Activated CD4-positive, alpha-beta memory T cell treated with anti-CD3 and anti-CD28 coated beads for 36 hours (primary cell): ENCODE measurements at regions not wholly inside any gene's neighbourhood (a gene's known extent, or its start where the extent isn't known, plus 50 kb on each side); places are given as distances from the start of the nearest gene placed in this dataset.

ENCODE experiments used
- CTCF ChIA-PET: fragments of 350-600 bp; sonication (Branson Sonifier 250); formaldehyde crosslinking; loops from one replicate; lab custom pipeline; 2021; ENCODE audit warnings: antibody characterized with exemption, inconsistent platforms; lab: Charles Lee
- POLR2A ChIA-PET: fragments of 350-600 bp; sonication (Branson Sonifier 250); formaldehyde crosslinking; loops from one replicate; lab custom pipeline; 2021; ENCODE audit warnings: antibody characterized with exemption; lab: Charles Lee
- DNase-seq: peaks from one replicate; pipeline ENCODE4 v3.0.0-alpha.2; 2020
- H3K27ac Mint-ChIP-seq: one replicate; pipeline ENCODE4 v1.8.0; 2021; ENCODE audit warnings: mixed read lengths
- H3K27me3 Mint-ChIP-seq: one replicate; pipeline ENCODE4 v1.8.0; 2021; ENCODE audit warnings: mixed read lengths
- H3K36me3 Mint-ChIP-seq: one replicate; pipeline ENCODE4 v1.8.0; 2021; ENCODE audit warnings: mixed read lengths
- H3K4me1 Mint-ChIP-seq: one replicate; pipeline ENCODE4 v1.8.0; 2021; ENCODE audit warnings: low read depth, mixed read lengths
- H3K4me3 Mint-ChIP-seq: one replicate; pipeline ENCODE4 v1.8.0; 2021; ENCODE audit warnings: mild to moderate bottlenecking, mixed read lengths
- H3K9me3 Mint-ChIP-seq: one replicate; pipeline ENCODE4 v1.8.0; 2021; ENCODE audit warnings: mixed read lengths
- intact Hi-C: fragments of 100-400 bp; cut with micrococcal nuclease; formaldehyde crosslinking; loops from one replicate; pipeline ENCODE4 v1.15.1; 2023

DNA sequence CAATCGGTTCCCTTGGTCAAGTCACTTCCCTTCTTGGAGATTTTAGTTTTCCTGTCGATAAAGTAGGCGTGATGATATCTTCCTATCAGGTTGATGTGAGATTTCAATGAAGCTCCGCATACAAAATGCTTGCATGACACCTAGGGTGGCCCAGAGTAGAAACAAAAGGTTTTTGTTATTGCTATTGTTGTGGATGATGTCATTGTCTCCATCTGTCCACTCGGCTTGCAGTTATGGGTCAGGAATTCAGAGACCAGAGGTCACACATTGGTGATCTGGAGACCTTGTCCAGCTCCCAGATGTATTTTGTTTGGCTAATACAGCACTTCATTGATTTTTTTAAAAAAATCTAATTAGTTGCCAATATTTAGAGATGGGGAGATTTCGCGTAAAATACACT lies 382.1 kb downstream of the MN1 start:
- peaks cover 15% of the 10 kb centered on the region for H3K27me3 Mint-ChIP-seq
- CTCF ChIA-PET = no interaction called here
- no peaks in the 10 kb centered on the region for H3K9me3 Mint-ChIP-seq
- H3K36me3 Mint-ChIP-seq = no peaks in the 10 kb centered on the region
- no peak overlapping the region for H3K27ac Mint-ChIP-seq
- DNase-seq = no peak
- intact Hi-C loops = no loop called here
- no peaks in the 10 kb centered on the region for H3K4me1 Mint-ChIP-seq
- POLR2A ChIA-PET = no interaction called here
- no peak overlapping the region for H3K4me3 Mint-ChIP-seq

DNA sequence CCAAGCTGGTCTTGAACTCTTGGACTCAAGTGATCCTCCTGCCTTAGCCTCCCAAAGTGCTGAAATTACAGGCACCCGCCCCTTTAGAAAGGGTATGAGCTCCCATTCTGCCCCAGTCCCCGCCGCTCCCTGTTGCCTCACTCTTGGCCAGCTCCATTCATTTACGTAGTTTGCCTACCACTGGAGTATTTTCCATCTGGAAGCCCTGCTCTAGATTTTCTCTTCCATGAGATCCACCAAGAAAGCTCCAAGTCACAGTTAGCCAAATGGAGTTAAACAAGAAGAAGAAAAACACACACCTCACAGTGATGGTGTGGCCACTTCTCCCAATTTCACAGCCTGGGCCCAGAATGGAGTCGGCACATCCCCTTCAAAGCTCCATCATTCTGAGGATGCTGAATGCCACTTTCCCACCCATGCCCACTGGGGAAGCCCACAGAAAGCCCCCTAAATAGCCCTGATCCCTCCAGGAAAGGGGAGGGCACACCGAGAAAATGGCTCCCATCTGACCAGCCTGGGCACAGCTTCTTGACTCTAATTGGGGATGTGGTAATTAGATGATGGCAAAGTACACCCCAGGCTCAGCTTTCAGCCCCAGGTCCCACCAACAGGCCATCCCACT lies 381.2 kb downstream of the MN1 start:
- H3K27me3 Mint-ChIP-seq = peaks cover 15% of the 10 kb centered on the region
- intact Hi-C loops = no loop called here
- no peaks in the 10 kb centered on the region for H3K9me3 Mint-ChIP-seq
- H3K27ac Mint-ChIP-seq = no peak overlapping the region
- ChIA-PET CTCF (no interaction called here), POLR2A (no interaction called here)
- no peaks in the 10 kb centered on the region for H3K36me3 Mint-ChIP-seq
- DNase-seq = no peak
- H3K4me3 Mint-ChIP-seq = no peak overlapping the region
- H3K4me1 Mint-ChIP-seq = no peaks in the 10 kb centered on the region

DNA sequence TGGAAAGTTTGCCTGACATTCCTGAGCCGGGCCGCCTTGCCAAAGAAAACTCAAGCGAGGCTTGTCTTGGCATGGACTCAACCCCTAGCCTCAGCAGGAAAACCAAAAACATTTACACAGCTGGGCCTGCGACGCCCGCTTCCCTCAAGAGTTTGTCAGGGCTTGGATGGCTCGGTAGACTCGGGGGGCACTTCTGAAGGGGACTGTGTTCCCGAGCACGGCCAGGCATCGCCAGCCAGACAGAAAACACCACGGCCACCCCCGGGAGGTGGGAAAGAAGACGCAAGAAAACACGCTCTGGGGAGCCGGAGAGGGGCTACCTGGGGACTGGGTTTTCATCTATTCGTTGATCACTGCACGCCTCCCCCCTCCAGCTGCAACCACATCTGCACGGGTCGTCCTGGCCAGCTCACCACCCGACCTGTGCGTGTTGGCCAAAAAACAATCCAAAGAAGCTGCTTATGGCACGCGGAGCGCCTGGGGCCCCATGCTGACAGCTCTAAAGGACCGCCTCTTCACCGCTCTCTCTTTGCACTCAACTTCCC lies 380.7 kb downstream of the MN1 start:
- no peaks in the 10 kb centered on the region for H3K9me3 Mint-ChIP-seq
- H3K4me3 Mint-ChIP-seq = no peak overlapping the region
- no peak overlapping the region for H3K27ac Mint-ChIP-seq
- H3K4me1 Mint-ChIP-seq = no peaks in the 10 kb centered on the region
- no peaks in the 10 kb centered on the region for H3K36me3 Mint-ChIP-seq
- ChIA-PET POLR2A (no interaction called here), CTCF (no interaction called here)
- no peak for DNase-seq
- peaks cover 15% of the 10 kb centered on the region for H3K27me3 Mint-ChIP-seq
- intact Hi-C loops = no loop called here

DNA sequence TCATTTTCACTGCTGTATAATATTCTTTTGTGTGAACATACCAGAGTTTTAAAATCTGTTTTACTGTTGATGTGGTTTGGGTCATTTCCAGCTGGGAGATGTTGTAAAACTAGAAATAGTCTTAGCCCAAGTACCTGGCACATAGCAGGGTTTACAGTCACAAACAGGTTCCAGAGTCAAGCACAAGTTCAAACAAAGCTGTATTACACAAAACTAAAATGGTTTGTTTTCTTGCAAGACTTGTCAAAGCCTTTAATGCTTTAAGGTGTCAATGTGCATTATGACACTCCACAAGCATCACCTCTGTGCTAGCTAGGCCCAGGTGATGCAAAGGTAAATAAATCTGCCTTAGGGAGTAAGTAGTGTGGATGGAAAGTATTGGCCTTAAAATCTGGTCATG lies 379.1 kb downstream of the MN1 start:
- Mint-ChIP-seq H3K36me3 (no peaks in the 10 kb centered on the region), H3K4me1 (no peaks in the 10 kb centered on the region), H3K27me3 (peaks cover 11% of the 10 kb centered on the region), H3K9me3 (no peaks in the 10 kb centered on the region), H3K4me3 (no peak overlapping the region), H3K27ac (no peak overlapping the region)
- CTCF ChIA-PET = no interaction called here
- DNase-seq = no peak
- POLR2A ChIA-PET = no interaction called here
- intact Hi-C loops = no loop called here

DNA sequence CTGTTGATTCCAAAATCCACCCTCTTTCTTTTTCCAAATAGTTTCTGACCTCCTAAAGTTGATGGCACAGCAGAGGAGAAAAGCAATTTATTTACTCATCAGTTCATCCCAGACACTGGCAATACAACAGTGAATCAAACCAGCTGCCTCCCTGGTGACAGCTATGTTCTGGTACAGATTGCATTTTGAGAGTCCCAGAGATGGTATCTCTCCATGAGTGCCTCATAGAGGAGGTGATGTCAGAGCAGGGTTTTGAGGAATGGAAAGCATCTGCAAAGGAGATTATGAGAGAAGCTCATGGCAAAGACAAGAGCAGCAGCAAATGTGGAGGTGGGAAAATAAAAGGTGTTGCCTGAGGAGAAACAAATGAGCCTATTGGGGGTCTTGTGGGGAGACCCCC lies 377.2 kb downstream of the MN1 start:
- ChIA-PET POLR2A (no interaction called here), CTCF (no interaction called here)
- H3K36me3 Mint-ChIP-seq = no peaks in the 10 kb centered on the region
- no peak overlapping the region for H3K4me3 Mint-ChIP-seq
- peaks cover 8% of the 10 kb centered on the region for H3K27me3 Mint-ChIP-seq
- no peaks in the 10 kb centered on the region for H3K4me1 Mint-ChIP-seq
- H3K9me3 Mint-ChIP-seq = peaks cover 3% of the 10 kb centered on the region
- H3K27ac Mint-ChIP-seq = no peak overlapping the region
- intact Hi-C loops = no loop called here
- no peak for DNase-seq

DNA sequence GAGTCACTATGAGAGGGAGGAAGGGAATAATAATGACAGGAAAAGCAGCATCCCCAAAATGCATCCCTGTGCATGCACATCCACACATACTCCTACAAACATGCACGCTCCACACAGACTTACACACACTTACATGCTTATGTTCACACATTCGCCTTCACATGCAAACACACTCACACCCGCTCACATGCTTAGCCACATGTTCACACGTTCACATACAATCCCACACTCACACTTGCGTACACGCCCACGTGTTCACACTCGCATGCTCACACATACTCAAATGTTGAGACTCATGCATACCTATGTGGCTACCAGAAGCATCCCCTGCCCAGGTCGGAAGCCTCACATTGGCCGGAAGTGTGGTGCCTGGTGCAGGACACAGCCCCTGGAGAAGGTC lies 372.1 kb downstream of the MN1 start:
- DNase-seq = no peak
- no peak overlapping the region for H3K4me3 Mint-ChIP-seq
- CTCF ChIA-PET = no interaction called here
- no peaks in the 10 kb centered on the region for H3K4me1 Mint-ChIP-seq
- no peak overlapping the region for H3K27ac Mint-ChIP-seq
- H3K9me3 Mint-ChIP-seq = peaks cover 19% of the 10 kb centered on the region
- H3K27me3 Mint-ChIP-seq = no peaks in the 10 kb centered on the region
- no peaks in the 10 kb centered on the region for H3K36me3 Mint-ChIP-seq
- POLR2A ChIA-PET = no interaction called here
- intact Hi-C loops = no loop called here

DNA sequence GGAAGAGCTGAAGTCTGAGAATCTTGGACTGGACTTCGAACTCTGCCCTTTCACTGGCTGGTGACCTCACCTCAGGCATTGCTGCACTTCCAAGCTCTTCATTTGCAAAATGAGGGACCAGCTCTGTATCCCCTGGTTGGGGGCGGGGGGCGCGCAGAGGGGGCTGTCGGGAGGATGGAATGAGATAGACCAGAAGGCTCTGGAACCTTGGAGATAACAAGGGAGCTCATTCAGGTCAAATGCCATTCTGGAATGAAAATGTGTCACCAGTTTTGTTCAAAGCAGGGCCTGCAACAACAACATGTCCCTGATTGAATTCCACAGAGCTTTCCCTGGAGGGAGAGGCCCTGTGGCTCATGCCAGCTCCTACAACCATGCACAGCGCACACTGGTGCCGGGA lies 370.5 kb downstream of the MN1 start:
- H3K9me3 Mint-ChIP-seq = peaks cover 19% of the 10 kb centered on the region
- intact Hi-C loops = no loop called here
- ChIA-PET CTCF (no interaction called here), POLR2A (no interaction called here)
- H3K27ac Mint-ChIP-seq = no peak overlapping the region
- no peaks in the 10 kb centered on the region for H3K27me3 Mint-ChIP-seq
- DNase-seq = no peak
- H3K4me3 Mint-ChIP-seq = no peak overlapping the region
- no peaks in the 10 kb centered on the region for H3K36me3 Mint-ChIP-seq
- no peaks in the 10 kb centered on the region for H3K4me1 Mint-ChIP-seq

DNA sequence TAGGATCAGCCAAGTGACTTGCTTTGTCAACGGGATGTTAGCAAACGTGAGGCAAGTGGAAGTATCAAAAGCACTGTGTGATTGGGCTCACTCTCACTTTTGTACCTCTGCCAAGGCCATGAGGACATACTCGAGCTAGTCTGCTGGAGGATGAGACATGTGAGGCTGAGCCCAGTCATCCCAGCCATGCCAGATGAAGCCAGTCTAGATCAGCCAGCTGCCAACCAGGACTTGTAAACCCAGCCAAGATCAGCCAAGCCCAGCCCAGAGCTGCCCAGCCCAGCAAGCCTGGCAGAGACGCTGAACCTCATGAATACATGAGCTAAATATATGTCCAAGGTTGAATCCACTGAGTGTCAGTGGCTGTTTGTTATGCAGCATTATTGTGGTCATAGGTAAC lies 369.7 kb downstream of the MN1 start:
- CTCF ChIA-PET = no interaction called here
- Mint-ChIP-seq H3K9me3 (peaks cover 19% of the 10 kb centered on the region), H3K4me3 (no peak overlapping the region)

DNA sequence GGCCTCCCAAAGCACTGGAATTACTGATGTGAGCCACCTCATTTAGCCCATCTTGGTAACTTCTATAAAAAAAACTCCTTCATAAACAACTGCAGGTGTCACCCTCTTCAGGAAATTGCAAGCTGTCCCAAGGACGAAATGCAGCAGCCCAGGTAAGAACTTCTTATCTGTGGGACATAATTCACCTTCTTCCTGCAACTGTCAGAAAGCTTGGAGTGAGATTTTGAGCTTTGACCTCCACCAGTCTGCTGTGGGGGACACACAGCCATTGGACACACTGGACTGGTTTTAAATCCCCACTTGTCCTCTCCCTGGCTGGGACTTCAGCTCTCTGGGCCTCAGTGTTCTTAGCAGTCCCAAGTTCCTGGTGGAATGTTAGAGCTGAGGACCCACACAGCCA lies 368.5 kb downstream of the MN1 start:
- ChIA-PET POLR2A (no interaction called here), CTCF (no interaction called here)
- peaks cover 18% of the 10 kb centered on the region for H3K9me3 Mint-ChIP-seq
- no peak overlapping the region for H3K27ac Mint-ChIP-seq
- no peak for DNase-seq
- intact Hi-C loops = no loop called here
- no peaks in the 10 kb centered on the region for H3K27me3 Mint-ChIP-seq
- no peak overlapping the region for H3K4me3 Mint-ChIP-seq
- H3K36me3 Mint-ChIP-seq = no peaks in the 10 kb centered on the region
- no peaks in the 10 kb centered on the region for H3K4me1 Mint-ChIP-seq

More for the DNA sequence above, 369.7 kb downstream of the MN1 start:
- POLR2A ChIA-PET = no interaction called here
- H3K4me1 Mint-ChIP-seq = no peaks in the 10 kb centered on the region
- no peaks in the 10 kb centered on the region for H3K27me3 Mint-ChIP-seq
- no peaks in the 10 kb centered on the region for H3K36me3 Mint-ChIP-seq
- no peak overlapping the region for H3K27ac Mint-ChIP-seq
- intact Hi-C loops = no loop called here
- no peak for DNase-seq

DNA sequence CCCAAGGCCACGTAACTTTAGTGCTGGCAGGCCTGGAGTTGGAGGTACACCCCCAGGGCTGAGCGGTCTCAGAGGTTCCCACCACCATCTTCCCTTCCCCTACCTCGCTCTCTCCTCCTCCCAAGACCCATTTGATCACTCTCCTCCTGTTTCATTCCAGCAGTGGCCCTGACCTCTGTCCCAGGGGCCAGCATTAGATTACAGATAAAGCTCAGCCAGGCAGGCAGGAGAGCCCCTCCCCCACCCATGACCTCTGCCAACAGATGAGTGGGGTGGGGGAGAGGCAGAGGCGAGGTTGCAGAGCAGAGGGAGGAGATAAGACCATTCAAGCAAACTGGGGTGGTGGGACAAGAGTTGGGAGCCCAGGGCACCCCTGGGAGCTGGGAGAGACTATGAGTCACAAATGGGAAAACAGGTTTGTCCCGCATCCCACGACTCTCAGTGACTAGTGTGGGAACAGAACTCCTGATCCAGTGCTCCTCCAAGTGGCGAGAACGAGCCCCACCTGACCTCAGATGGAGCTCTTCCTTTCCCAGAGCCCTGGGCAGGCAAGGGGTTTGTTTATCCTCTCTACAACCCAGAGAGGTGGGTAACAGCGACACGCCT lies 367.9 kb downstream of the MN1 start:
- intact Hi-C loops = no loop called here
- Mint-ChIP-seq H3K27ac (no peak overlapping the region), H3K36me3 (no peaks in the 10 kb centered on the region), H3K9me3 (peaks cover 16% of the 10 kb centered on the region), H3K4me3 (no peak overlapping the region), H3K4me1 (no peaks in the 10 kb centered on the region), H3K27me3 (no peaks in the 10 kb centered on the region)
- ChIA-PET POLR2A (no interaction called here), CTCF (no interaction called here)
- DNase-seq = no peak

DNA sequence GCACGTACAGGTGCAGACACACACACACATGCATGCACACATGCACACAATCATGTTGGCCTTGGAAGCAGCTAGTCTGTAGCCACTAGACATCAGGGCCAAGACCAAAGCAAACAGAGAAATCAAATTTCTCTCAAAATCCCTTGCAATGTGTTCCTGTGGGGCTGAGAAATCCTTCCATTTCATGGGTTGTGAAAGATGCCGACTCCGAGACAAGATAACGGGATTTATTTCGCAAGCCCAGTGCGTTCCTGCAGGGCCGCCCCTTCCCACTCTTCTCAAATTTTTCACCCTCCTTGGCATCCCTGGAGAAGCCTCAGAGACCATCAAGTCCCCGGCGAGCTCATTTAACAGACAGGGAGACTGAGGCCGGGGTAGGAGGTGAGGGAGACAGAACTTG lies 366.7 kb downstream of the MN1 start:
- Mint-ChIP-seq H3K27me3 (peaks cover 2% of the 10 kb centered on the region), H3K36me3 (no peaks in the 10 kb centered on the region), H3K4me1 (no peaks in the 10 kb centered on the region), H3K27ac (no peak overlapping the region), H3K9me3 (peaks cover 16% of the 10 kb centered on the region), H3K4me3 (no peak overlapping the region)
- DNase-seq = no peak
- ChIA-PET POLR2A (no interaction called here), CTCF (no interaction called here)
- intact Hi-C loops = no loop called here

DNA sequence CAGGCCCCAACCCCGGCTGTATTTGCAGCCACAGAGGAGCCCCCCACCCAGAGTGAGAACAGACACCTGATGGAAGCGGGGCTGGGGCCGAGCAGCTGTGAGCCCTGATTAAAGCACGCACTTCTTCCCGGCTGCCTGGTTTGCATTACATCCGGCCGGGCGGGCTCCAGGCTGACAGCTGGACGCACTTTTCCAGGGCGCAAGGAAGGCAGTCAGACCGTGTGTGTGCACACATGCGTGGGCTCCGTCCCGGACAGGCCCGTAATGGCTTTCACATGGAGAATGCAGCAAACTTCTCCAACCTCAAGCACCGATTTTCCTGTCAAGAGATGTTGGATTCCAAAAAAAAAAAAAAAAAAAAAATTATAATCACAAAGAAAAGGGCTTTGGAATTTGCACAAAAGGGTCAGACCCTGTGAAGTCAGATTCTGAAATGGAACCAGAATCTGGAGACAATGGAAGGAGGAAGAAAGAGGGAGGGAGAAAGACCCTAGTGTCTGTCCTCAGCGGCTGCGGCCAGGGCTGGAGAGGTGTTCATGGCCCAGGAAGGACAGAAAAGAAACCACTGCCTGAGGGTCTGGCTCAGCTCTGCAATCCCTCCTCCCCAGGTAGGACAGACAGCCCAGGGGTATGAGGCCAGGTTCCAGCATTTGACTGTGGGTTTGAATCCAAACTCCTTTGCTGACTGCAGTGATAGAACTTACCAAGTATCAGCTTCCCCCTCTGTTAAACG lies 365.5 kb downstream of the MN1 start:
- ChIA-PET POLR2A (no interaction called here), CTCF (no interaction called here)
- H3K9me3 Mint-ChIP-seq = peaks cover 14% of the 10 kb centered on the region
- DNase-seq = no peak
- H3K27me3 Mint-ChIP-seq = peaks cover 2% of the 10 kb centered on the region
- H3K36me3 Mint-ChIP-seq = no peaks in the 10 kb centered on the region
- H3K27ac Mint-ChIP-seq = no peak overlapping the region
- no peak overlapping the region for H3K4me3 Mint-ChIP-seq
- intact Hi-C loops = no loop called here
- no peaks in the 10 kb centered on the region for H3K4me1 Mint-ChIP-seq

DNA sequence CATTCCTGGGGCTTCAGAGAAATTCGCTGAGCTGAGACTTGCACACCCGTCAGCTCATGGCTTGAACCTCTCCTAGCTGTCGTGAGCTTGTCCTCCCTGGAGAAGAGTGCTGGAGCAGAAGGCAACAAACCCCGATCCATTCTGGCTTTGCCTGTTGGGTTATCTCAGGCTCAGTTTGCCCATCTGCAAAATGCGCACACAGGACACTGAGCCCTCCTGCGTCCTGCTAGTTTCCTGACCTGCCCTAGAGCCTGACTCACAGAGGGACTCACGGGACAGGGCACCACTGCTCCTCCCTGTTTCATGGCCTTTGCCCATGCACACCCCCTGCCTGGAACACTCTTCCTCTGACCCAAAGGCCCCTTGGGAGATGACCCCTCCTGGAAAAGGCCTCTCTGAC lies 365.0 kb downstream of the MN1 start:
- intact Hi-C loops = no loop called here
- DNase-seq = no peak

More for the DNA sequence above, 365.0 kb downstream of the MN1 start:
- Mint-ChIP-seq H3K36me3 (no peaks in the 10 kb centered on the region), H3K4me1 (no peaks in the 10 kb centered on the region), H3K4me3 (no peak overlapping the region), H3K27me3 (peaks cover 2% of the 10 kb centered on the region), H3K9me3 (peaks cover 12% of the 10 kb centered on the region), H3K27ac (no peak overlapping the region)
- ChIA-PET POLR2A (no interaction called here), CTCF (no interaction called here)
